AG09309 (cell line): ENCODE measurements at regions not wholly inside any gene's neighbourhood (a gene's known extent, or its start where the extent isn't known, plus 50 kb on each side); places are given as distances from the start of the nearest gene placed in this dataset.

Experiments used
- DNase-seq: peaks from one replicate; pipeline ENCODE4 v3.0.0-alpha.2; 2010; ENCODE audit warnings: low read depth
- H3K4me3 ChIP-seq: 2 replicates; pipeline ENCODE4 v1.5.1; 2011; ENCODE audit warnings: mild to moderate bottlenecking, low read depth, low read length, moderate library complexity; ENCODE audit not compliant: control insufficient read depth
- TF ChIP-seq, protein P1 (sequence below): IDR thresholded peaks from 2 replicates; pipeline ENCODE4 v1.5.1; 2011; ENCODE audit warnings: mild to moderate bottlenecking, low read depth, low read length, inconsistent platforms; ENCODE audit not compliant: insufficient read depth, control insufficient read depth; ENCODE audit errors: missing control alignments

- TF ChIP-seq, protein P1, sequence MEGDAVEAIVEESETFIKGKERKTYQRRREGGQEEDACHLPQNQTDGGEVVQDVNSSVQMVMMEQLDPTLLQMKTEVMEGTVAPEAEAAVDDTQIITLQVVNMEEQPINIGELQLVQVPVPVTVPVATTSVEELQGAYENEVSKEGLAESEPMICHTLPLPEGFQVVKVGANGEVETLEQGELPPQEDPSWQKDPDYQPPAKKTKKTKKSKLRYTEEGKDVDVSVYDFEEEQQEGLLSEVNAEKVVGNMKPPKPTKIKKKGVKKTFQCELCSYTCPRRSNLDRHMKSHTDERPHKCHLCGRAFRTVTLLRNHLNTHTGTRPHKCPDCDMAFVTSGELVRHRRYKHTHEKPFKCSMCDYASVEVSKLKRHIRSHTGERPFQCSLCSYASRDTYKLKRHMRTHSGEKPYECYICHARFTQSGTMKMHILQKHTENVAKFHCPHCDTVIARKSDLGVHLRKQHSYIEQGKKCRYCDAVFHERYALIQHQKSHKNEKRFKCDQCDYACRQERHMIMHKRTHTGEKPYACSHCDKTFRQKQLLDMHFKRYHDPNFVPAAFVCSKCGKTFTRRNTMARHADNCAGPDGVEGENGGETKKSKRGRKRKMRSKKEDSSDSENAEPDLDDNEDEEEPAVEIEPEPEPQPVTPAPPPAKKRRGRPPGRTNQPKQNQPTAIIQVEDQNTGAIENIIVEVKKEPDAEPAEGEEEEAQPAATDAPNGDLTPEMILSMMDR = no peak
- no peak for DNase-seq
- H3K4me3 ChIP-seq = no peak overlapping the region
These were observed 1325.1 kb downstream of the SLC16A7 start for GRCh38 chr12:60920841-60921495.

DNA sequence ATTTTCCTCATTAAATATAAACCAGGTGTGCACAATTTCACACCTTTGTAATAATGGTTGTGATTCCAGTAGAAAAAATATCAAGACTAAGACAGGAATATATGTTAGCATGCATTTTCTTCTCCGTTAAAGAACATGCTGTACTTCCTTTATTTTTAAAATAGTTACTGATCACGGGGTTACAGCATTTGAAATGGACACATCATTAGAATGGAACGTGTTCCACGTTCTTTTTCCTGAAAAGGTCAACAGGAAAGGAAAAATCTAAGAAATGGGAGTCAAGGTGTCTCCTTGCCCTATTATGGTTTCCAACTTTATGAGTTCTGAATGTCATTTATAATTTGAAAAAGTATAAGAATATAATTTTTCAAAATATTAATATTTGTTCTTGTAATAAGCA, 1325.7 kb downstream of the SLC16A7 start:
- TF ChIP-seq, protein P1 = no peak
- no peak overlapping the region for H3K4me3 ChIP-seq
- DNase-seq = no peak

DNA sequence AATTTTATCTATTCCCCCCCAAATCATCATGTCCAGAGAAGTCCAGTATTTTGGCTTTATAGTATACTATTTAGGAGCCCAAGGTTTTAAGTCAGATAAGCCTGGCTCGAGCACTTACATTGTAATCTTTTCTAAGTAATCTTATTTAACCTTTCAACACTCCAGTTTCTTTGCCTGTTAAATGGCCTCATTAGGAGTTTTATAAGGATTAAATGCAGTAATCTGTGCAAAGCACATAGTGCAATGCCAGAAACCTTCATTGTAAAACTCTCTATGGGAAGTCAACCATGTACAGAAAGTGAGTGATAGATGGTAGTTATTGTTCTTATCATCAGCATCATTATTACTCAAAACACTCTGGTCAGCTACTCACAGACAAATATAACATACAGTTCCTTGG, 1330.4 kb downstream of the SLC16A7 start:
- H3K4me3 ChIP-seq = no peak overlapping the region
- TF ChIP-seq, protein P1 = no peak
- no peak for DNase-seq

DNA sequence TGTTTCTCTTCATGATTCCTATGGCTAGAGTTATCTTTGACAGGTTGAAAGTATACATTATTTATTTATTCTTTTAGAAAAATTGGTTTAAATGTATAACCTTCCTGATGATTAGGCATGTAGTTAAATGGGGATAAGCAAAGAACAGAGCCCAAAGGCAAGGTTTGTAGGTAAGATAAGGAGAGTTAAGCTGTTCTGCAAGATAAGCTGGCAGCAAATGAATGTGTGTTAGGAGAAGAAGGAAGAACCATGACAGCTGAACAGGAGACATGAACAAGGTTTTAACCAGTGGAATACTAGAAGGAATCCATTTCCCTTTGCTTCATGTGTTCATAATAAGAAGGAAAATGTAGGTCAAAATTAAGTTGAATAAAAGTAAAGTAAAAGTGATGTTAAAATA, 1330.1 kb upstream of the USP15 start:
- H3K4me3 ChIP-seq = no peak overlapping the region
- TF ChIP-seq, protein P1 = no peak
- no peak for DNase-seq

GRCh38 chr12:60935981-60936761, 1324.0 kb upstream of the USP15 start:
- TF ChIP-seq, protein P1 = no peak
- no peak for DNase-seq
- no peak overlapping the region for H3K4me3 ChIP-seq

GRCh38 chr12:60947533-60947932, 1312.7 kb upstream of the USP15 start:
- DNase-seq = no peak
- TF ChIP-seq, protein P1 = no peak
- H3K4me3 ChIP-seq = no peak overlapping the region
